IPS-NIHi7 (cell line): ENCODE measurements at regions not wholly inside any gene's neighbourhood (a gene's known extent, or its start where the extent isn't known, plus 50 kb on each side); places are given as distances from the start of the nearest gene placed in this dataset.

Source experiments
- DNase-seq: peaks from one replicate; pipeline ENCODE4 v3.0.0; 2012; ENCODE audit warnings: mixed read lengths; ENCODE audit errors: extremely low spot score

GRCh38 chr16:86740298-86740697, 161.9 kb downstream of the FOXL1 start:
- DNase-seq = no peak

- peak; percentile 46 for DNase-seq
These were observed 162.8 kb downstream of the FOXL1 start for GRCh38 chr16:86740906-86741799.

- DNase-seq = no peak
These were observed 169.4 kb downstream of the FOXL1 start for GRCh38 chr16:86747761-86748160.

- no peak for DNase-seq
These were observed 170.3 kb downstream of the FOXL1 start for GRCh38 chr16:86748652-86749051.

- no peak for DNase-seq
These were observed 173.0 kb downstream of the FOXL1 start for GRCh38 chr16:86751076-86752030.

GRCh38 chr16:86752582-86753175, 174.3 kb downstream of the FOXL1 start:
- no peak for DNase-seq

- DNase-seq = no peak
These were observed 175.1 kb downstream of the FOXL1 start for GRCh38 chr16:86753399-86753798.

- no peak for DNase-seq
These were observed 177.2 kb downstream of the FOXL1 start for GRCh38 chr16:86755571-86756006.

GRCh38 chr16:86756882-86757703, 178.7 kb downstream of the FOXL1 start:
- no peak for DNase-seq

GRCh38 chr16:86757704-86758040, 179.3 kb downstream of the FOXL1 start:
- no peak for DNase-seq

- DNase-seq = no peak
These were observed 180.6 kb downstream of the FOXL1 start for GRCh38 chr16:86758932-86759331.

- peak; percentile 85 for DNase-seq
These were observed 183.0 kb downstream of the FOXL1 start for GRCh38 chr16:86761111-86762031.

- DNase-seq = no peak
These were observed 183.7 kb downstream of the FOXL1 start for GRCh38 chr16:86762095-86762494.

- DNase-seq = no peak
These were observed 185.5 kb downstream of the FOXL1 start for GRCh38 chr16:86763819-86764218.

GRCh38 chr16:86764551-86764950, 186.2 kb downstream of the FOXL1 start:
- DNase-seq = no peak

GRCh38 chr16:86765389-86766026, 187.2 kb downstream of the FOXL1 start:
- no peak for DNase-seq

GRCh38 chr16:86766700-86767099, 188.4 kb downstream of the FOXL1 start:
- no peak for DNase-seq

GRCh38 chr16:86768228-86768791, 190.0 kb downstream of the FOXL1 start:
- DNase-seq = no peak

GRCh38 chr16:86768999-86769398, 190.7 kb downstream of the FOXL1 start:
- no peak for DNase-seq
